ENCODE measurements at regions not wholly inside any gene's neighbourhood (a gene's known extent, or its start where the extent isn't known, plus 50 kb on each side); places are given as distances from the start of the nearest gene placed in this dataset.
A peak's percentile ranks its signal among the peaks of the same experiment; 100 is the strongest.

DNA sequence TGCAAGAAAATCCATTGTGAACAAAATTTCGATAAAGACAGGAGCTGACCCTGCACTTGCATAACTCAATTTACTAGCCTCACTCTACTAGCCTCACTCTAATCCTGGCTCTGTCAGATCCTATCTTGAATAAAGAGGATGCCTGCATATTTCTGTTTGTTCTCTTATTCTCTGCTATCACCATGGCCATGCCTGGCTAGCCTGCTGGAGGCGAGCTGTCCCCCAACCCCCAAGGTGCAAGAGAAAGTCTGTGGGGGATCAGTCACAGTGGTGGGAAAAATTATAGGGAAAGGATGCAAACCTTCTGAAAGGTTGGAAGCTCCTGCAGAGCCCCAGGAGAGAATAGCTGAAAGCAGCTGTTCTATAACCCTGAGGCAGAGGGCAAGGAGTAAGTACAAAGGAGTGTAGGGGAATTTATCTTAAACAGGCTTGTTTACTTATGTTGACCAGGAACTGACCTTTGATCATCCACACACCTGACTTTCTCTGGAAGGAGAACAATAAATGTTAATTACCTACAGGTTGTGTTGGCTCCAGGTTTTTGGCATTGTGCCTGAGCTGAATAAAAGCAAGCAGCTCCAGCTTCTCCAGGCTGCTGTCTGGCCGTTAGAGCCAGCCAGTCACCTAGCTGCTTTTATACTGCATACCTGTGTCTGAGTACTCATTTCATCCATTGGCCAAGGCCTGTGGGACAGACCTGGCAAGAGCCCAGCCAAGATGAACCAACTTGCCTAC, 137.7 kb upstream of the RASGRP1 start:
- H3K4me3 Mint-ChIP-seq: no peak overlapping the region

DNA sequence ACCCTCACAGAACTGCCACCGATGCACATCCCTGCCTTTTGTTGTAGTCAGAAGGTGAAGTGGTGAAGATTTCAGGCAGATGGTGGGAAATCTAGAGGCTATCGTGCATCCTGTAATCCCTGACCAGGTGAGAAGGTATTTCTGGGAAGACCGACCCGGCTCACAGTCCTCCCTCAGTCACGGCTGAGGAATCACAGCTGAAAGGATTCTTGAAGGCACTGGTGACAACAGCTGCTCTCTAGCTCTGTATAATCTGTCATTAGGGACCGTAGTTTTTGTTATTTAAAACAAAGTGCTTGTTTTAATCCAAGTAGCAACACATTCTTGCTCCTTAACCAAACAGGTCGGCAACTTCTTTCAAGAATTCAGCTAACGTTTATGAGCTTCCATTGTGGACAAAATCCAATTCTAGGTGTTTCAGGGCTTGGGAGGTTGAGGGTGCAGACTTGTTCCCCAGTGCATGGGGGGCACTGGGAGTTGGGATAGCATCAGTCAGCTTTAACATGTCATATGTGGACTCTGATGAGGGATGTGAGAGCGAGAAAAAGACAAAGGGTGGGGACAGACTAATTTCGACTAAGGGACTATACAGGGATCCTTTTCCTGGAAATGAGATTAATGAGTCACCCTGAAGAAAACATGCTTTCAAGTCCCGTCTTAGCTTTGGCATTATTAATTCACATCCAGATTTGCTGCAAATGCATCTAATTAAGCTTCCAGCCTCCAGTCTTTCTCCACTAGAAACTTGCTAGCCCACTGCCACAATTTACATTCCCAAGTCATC, 141.0 kb upstream of the RASGRP1 start:
- Mint-ChIP-seq H3K27ac (no peak overlapping the region), H3K4me1 (peaks cover 27% of the 10 kb centered on the region), H3K9me3 (no peaks in the 10 kb centered on the region), H3K4me3 (no peak overlapping the region), H3K27me3 (ENCODE audit: low read depth, poor library complexity) (peaks cover 15% of the 10 kb centered on the region), H3K36me3 (ENCODE audit: low read depth) (no peaks in the 10 kb centered on the region)
- TF ChIP-seq, protein P1, sequence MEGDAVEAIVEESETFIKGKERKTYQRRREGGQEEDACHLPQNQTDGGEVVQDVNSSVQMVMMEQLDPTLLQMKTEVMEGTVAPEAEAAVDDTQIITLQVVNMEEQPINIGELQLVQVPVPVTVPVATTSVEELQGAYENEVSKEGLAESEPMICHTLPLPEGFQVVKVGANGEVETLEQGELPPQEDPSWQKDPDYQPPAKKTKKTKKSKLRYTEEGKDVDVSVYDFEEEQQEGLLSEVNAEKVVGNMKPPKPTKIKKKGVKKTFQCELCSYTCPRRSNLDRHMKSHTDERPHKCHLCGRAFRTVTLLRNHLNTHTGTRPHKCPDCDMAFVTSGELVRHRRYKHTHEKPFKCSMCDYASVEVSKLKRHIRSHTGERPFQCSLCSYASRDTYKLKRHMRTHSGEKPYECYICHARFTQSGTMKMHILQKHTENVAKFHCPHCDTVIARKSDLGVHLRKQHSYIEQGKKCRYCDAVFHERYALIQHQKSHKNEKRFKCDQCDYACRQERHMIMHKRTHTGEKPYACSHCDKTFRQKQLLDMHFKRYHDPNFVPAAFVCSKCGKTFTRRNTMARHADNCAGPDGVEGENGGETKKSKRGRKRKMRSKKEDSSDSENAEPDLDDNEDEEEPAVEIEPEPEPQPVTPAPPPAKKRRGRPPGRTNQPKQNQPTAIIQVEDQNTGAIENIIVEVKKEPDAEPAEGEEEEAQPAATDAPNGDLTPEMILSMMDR (IDR thresholded peaks at IDR 0.05): no peak
- DNase-seq: no peak

More for the DNA sequence above, 137.7 kb upstream of the RASGRP1 start:
- Mint-ChIP-seq H3K27me3 (ENCODE audit: low read depth, poor library complexity) (peaks cover 11% of the 10 kb centered on the region), H3K36me3 (ENCODE audit: low read depth) (no peaks in the 10 kb centered on the region), H3K9me3 (no peaks in the 10 kb centered on the region), H3K4me1 (peaks cover 17% of the 10 kb centered on the region), H3K27ac (peak overlapping the region; percentile 39)
- no peak for DNase-seq
- TF ChIP-seq, protein P1 (IDR thresholded peaks at IDR 0.05): no peak

DNA sequence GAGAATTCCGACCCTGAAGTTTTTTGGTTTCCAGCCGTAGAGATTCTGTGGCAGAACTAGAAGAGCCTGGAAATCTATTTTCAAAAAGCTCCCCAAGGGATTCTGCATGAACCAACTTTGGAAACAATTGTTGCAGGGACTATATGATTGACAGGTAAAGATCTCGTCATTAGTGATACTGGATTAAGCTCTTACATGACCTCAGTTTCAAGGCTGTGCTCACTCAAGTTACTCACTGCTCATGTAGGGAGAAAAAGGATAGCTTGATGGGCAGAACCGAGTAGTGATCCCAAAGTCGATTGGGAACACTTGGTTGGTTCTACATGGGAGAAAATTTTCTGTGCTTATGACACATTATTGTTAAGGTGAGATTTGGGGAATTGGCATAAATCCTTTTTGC, 142.3 kb upstream of the RASGRP1 start:
- DNase-seq: no peak
- Mint-ChIP-seq H3K4me3 (no peak overlapping the region), H3K36me3 (ENCODE audit: low read depth) (no peaks in the 10 kb centered on the region), H3K27me3 (ENCODE audit: low read depth, poor library complexity) (peaks cover 18% of the 10 kb centered on the region), H3K27ac (no peak overlapping the region), H3K4me1 (peaks cover 27% of the 10 kb centered on the region), H3K9me3 (no peaks in the 10 kb centered on the region)
- TF ChIP-seq, protein P1 (IDR thresholded peaks at IDR 0.05): no peak

DNA sequence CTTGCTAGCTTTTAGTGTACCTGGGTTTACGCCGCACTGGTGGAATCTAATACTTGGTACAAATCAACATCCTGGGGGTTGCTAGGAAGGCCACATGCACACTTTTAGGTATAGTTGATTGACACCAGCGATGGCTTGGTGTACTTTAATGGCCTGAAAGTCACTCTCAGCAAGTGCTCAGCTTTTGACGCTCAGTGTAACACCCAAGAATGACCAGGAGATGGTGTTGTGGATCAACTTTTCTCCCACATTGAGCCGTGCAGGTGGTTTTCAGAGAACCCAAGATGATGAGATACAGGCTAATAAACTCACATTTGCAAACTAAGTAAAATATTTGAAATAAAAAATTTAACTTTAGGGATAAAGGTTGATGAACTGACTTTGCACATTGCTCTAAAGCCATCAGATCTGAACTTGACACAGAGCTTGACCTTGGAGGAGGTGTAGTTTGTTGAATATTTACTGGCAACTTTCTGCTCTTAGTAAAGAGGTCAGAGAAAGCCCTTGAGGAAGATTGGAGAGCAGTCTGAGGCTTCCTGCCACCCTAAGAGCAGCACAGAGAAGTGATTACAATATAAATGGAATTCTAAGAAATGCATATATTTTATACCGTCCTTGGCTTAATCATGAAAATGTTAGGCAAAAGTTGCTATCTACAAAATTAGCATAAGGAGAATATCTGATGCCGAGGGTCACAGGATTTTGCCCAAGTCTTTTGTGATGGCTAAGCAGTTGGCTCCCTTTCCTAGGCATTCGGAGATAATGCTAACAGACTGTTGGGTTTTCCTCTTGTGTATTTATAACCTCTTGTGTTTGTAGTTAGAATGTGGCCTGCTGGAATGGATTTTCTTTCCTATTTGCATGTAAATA, 143.4 kb upstream of the RASGRP1 start:
- no peak overlapping the region for H3K4me3 Mint-ChIP-seq
- H3K36me3 Mint-ChIP-seq (ENCODE audit: low read depth): no peaks in the 10 kb centered on the region
- H3K27ac Mint-ChIP-seq: no peak overlapping the region
- TF ChIP-seq, protein P1 (IDR thresholded peaks at IDR 0.05): peak; percentile 74
- H3K27me3 Mint-ChIP-seq (ENCODE audit: low read depth, poor library complexity): peaks cover 25% of the 10 kb centered on the region
- peak; percentile 39 for DNase-seq
- peaks cover 16% of the 10 kb centered on the region for H3K4me1 Mint-ChIP-seq
- no peaks in the 10 kb centered on the region for H3K9me3 Mint-ChIP-seq

DNA sequence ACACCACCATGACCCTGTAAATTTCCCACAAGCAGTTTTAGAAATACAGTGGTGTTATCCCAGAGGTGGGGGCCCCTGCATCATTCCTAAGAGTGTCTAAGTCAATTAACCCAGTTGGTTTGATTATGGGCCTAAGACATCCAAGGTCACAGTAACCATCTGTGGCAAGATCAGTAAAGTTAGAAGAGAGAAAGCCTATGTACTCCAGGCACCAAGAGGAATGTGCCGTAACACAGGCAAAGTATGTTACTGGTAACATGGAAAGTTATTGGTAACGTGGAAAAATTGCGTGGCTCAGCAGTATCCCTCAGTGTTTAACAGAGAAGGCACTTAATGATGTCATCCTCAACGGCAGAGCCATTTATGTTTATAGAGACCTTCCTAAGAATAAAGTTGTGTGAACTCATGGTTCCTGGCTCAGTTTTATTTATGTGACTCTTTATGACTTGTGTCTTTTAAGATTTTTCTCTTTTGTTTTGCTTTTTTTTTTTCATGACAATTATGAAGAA, 144.1 kb upstream of the RASGRP1 start:
- no peak for DNase-seq
- H3K9me3 Mint-ChIP-seq: no peaks in the 10 kb centered on the region
- peaks cover 16% of the 10 kb centered on the region for H3K4me1 Mint-ChIP-seq
- H3K27me3 Mint-ChIP-seq (ENCODE audit: low read depth, poor library complexity): peaks cover 25% of the 10 kb centered on the region
- H3K36me3 Mint-ChIP-seq (ENCODE audit: low read depth): no peaks in the 10 kb centered on the region
- H3K27ac Mint-ChIP-seq: no peak overlapping the region
- H3K4me3 Mint-ChIP-seq: no peak overlapping the region
- TF ChIP-seq, protein P1 (IDR thresholded peaks at IDR 0.05): no peak

Data from nephron progenitor cell (in vitro differentiated cells).